Right hindlimb (tissue), 1 donor: ENCODE measurements at regions not wholly inside any gene's neighbourhood (a gene's known extent, or its start where the extent isn't known, plus 50 kb on each side); places are given as distances from the start of the nearest gene placed in this dataset.

ENCODE experiments used
- DNase-seq: peaks from one replicate; pipeline ENCODE4 v3.0.0-alpha.2; 2018

DNA sequence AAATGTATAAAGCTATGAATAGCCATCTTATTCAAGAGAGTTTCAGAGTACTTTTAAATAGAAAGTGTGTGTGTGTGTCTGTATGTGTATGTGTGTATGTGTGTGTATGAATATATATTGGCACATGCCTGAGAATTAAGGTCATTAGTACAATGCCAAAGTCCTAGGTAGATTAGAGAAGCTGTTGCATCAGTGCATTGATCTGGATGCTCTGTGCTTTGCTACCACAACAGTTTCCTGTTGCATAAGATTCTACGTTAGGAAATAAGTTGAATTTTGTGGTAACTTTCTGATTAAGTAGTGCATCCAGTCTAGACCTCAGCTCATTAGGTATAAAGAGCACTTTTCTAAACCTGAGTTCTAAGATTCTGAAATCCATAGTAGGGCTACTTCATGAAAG, 1102.8 kb upstream of the KLHL29 start:
- no peak for DNase-seq

DNA sequence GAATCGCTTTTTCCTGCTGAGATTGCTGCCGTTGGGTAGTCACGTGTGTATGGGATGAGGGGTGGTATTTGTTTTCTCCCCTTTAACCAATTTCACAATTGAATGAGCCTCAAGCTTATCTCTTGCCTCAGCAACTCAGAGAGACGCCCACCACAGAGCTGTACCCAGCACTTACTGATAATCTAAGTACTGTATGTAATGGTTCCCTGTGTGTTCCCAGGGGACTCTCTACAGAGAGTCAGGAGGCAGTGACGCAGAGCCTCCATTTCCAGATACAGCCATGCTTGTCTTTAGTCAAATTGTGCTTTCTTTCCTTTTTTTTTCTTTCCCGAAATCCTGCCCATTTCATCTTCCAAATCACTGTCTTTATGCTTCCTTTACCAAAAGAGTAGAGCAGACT, 1102.1 kb upstream of the KLHL29 start:
- DNase-seq = no peak

DNA sequence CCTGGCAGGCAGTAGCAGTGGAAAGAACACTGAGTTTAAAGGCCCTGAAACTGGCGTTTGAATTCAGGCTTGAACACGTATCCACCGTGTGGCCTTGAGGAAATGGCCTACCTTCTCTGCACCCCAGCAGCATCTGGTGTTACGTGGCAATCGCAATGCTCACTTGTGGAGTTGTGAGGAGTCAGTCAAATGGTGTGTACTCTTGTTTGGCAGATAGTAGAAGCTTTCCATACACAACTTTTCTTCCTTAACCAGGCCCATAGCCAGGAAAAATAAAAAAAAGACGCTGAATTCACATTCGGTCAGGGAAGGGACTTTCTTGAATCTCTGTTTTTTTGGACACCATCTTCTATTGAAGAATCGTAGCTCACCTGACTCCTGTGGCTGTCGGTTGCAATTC, 1101.5 kb upstream of the KLHL29 start:
- DNase-seq = peak; percentile 14

DNA sequence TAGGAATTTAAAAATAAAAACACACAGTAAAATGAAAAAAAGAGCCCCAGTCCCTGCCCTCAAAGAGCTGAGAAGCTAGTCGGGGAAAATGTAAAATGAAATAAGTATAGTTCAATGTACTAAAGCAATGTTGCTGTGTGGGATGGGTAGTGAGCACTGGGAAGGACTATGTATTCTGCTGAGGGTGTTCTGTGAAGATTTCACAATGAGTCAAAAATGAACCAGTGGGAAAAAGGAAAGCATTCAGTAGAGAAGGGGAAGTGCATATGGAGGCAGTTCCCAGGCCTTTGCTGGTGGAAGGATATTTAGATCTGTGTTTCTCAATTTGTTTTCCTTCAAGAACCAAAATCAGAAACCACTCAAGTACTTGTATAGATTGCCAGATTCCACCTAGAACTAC, 1094.7 kb upstream of the KLHL29 start:
- DNase-seq = no peak

DNA sequence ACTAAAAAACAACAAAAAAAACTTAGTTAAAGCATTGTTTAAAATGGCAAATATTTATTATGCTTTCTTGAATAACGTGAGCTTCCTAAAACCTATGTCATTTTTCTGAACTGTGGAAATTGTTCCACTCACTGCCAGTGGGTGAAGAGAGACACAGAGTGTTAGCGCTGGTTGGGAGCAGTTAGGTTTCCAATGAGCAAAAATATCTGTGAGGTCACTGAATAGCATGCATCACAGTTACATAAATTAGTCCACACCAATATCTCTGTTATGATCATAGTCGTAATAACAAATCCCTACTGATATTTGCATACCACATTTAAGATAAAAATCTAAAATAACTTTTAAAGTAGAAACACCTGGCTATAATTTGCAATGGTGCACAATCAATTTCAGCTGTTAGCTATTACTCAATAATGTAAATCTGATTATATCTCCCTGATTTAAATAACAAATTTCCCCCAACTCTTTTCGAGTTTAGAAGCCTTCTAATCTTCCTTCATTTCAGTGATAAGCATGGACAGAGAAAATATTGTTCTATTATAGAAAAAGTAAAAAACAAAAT, 1094.0 kb upstream of the KLHL29 start:
- DNase-seq = no peak

DNA sequence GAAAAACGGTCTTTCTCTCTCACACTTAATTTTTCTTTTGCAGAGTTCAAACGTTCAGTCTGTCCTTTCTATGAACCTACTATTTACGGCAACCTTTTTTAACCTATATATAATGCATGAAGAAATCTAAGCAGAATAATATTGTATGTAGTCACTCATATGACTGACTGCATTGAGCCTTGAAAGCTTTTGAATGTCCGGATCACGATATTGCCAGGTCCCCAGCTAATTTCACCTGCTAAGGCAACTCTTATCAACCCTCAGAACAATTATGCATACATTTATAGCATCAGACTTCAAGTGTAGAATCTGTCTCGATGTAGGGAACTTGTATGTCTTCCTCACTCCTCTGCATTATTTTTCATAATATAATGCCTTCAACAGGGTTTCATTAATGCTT, 1083.8 kb upstream of the KLHL29 start:
- no peak for DNase-seq

DNA sequence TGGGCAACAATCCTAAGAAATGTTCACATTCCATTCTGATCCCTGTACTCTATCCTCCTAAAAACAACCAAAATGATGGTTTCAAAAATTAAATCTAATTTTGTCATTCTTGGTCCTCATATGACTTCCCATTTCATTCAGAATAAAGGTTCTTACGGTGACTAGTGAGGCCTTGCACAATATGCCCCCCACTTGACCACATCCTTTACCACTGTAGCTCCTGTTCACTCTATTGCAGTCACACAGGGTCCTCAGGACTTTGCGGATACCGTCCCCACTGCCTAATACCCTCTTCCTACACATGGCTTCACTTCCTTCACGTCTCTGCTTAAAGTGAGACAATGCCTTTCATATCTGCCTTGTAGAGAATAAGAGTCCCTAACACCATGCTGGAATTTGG, 1058.7 kb upstream of the KLHL29 start:
- no peak for DNase-seq

DNA sequence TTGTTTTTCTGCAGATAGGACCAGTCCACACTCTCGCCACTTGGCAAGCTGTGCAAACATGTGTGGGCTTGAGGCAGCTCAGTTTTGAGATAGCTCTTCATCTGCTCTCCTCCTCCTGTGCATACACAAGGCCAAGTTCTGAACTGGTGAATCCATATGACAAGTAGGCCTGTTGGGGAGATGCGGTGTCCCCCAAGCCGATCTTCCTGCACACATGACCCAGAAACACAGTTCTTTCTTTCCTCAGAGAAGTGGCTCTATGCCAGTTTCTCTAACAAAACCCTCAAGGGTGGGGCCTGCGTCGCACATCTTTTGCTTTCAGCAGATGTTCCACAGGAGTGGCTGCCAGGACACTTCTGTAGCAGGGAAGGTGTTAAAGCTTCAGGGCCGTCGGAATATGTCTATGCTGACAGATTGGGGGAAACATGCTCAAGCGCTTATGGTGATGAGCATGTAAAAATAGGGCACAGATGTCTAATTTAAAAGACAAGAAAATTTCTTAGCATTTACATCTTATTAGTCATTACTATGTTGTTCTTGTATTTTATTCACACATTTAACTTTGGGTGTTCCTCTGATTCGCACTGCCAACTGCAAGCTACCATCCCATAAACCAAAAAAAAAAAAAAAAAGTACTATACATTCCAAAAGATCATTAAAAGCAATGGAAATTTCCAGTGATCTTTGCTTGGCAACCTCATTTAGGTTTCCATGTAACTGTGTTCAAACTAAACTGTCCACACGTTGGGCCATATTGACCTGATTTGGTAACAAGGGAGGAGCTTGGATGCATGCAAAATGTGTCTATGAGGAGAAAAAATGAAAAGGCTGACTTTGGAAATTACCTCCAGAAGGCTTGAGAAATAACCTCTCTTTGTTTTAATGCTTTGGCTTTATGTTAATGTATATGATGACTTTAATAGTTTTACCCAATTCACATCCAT, 1055.5 kb upstream of the KLHL29 start:
- DNase-seq = peak; percentile 73

DNA sequence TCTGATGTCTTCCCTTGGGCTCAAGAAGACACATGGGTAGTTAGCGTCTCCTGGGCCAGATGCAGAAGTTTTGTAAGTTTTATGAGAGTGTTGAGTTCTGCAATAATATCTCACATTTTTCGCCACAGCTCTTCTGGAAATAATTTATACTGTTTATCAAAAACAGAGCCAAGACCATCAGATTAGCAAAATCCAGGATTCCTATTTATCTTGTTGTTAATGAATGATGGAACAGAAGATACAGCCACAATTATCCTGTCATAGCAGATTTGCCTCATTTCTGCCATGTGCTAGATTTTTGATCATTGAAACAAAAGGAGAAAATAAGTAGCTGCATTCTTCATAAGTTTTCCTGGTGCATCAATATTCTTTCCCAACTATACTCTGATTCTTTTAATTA, 1048.6 kb upstream of the KLHL29 start:
- no peak for DNase-seq

DNA sequence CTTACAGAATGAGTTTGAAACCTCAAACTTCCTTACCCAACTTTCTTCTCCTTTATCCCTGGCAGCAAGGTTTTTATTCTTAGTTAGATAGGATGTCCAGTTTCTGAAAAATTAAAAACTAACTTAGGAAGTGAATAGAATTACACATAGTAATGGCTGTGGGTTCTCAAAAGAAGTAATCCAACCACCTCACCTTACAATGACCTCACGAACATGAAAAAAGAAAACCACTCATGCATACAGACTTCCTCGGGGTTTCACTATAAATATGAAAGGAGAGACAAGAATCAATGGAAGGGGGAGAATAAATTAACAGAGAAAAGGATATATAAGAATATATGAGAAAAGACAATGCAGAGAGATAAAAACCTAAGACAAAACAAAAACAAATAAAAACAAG, 1044.3 kb upstream of the KLHL29 start:
- no peak for DNase-seq

DNA sequence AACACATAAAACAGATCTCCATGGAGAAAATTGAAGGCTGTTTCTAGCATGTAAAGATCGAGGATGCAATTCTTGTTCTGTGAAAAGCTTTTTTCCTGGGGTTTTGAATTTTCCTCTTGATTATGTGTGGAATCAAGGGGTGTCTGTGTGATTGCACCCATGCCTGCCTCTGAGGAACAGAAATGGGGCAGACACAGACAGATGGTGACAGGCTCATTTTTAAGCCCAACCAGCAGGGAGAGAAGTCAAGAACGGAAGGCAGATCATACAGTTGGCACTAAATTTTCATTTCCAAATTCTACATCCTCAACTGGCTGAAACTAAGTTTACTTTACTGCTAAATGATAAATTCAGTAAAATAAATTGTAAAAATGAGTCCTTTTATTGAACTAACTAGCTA, 1037.7 kb upstream of the KLHL29 start:
- DNase-seq = no peak

DNA sequence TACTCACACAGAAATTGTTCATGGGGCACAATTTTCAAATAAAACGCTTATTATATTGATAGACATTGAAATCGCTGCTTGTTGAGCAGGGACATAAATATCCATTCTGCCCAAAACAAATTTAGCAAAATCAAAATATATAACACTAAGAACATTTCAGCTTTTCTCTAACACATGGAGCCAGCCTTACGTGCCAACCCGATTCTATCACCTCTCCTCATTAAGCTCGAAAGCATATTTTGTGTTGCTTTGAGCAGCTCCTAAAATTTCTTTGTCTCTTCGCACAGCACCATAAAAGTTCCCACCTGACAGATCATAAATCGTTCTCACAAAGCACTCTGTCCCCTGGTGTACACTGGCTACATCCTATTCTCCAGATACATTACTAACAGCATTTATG, 1034.4 kb upstream of the KLHL29 start:
- no peak for DNase-seq

DNA sequence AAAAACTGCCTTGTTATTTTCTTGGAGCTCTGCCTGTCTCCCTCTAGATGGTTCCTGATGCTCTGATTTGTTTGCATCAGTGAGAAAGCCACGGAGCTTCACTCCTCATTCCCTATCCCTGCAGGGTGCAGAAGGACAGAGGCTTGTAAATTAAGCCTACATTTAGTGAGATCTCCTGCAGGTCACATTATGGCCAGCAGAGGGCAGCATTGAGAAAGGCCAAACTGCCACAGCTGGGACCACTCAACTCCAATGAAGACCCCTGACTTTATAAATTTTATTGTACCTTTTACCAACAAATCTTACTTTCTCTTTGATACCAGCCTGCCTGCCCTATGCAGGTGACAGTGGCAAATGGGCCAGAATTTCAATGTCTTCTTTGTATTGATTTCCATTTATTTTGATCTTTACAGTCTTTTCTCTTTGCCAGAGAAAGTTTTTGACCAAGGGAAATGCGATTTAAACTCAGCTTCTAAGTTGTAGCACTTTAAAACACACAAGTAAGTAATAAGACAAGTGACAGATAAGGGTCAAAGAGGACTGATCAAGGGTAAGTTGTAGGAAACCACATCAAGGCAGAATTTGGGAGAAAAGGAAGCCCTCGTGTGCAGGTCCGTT, 1029.1 kb upstream of the KLHL29 start:
- peak; percentile 47 for DNase-seq

DNA sequence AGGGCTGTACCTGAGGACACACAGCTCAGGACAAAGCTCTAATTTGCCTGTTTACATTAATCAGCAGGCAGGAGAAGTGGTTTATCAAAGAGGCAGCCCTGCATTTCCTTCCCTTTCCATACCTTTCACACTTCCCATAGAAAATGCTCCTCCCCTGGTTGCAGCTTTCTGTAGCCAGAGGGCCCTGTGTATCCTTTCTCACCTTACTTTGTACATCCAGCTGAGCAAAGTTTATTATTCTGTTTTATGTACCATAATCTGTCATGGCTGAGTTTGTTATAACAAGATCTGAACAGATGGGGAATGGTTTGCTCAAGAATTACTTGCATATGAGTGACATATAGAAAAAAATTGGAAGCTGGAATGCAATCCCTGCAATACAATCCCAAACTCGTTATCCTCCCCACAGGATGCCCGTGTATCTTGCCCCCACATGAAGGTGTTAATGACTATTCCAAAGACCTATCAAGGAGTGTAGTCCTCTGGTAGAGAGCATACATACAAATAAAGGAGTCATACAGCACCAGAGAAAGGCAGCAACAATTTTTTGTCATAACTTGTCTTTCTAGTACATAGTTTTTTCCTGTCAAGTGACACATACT, 1025.8 kb upstream of the KLHL29 start:
- no peak for DNase-seq

DNA sequence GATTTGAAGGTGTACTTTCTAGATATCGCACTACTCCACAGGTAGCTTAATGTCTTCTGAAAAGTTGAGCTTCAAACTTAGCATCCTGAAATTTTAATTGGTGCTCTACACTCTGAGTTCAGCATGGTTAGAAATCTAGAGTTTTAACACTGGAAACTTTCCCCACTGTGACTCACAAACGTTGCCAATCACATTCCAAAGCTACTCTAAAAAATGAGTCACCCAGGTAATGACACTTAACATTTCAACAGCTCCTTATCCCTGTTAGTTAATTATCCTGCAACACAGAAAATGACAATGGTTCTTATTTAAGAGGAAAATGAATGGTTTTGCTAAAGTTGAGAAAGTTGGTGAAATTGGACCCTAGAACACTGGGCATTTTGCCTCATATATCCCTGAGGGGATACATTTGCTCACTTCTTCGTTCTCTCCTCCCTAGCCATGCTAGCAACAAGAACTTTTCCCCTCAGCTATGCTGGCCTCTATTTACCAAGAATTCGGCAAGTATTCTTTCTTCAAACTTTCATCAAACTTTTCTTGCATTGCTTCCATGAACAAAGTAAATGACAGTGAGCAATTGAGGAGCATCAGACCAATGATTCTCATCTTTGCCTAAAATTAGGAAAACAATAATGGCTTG, 1024.1 kb upstream of the KLHL29 start:
- DNase-seq = no peak

DNA sequence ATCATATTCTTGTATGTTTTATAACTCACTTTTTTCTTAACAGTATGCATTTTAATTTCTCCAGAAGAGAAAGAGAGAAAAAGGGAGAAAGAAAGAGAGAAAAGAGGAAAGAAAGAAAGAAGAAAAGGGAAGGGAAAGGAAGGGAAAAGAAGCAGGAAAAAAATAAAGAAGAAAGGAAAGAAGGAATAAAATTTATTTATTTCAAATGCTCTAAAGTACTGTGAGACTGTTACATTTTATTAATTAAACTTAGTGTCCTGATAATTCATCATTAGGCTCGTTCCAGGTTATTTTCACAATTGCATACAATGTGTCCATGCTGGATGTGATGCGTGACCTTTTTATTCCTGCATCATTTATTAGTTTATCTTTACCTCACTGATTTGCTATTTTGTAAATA, 1023.4 kb upstream of the KLHL29 start:
- no peak for DNase-seq

DNA sequence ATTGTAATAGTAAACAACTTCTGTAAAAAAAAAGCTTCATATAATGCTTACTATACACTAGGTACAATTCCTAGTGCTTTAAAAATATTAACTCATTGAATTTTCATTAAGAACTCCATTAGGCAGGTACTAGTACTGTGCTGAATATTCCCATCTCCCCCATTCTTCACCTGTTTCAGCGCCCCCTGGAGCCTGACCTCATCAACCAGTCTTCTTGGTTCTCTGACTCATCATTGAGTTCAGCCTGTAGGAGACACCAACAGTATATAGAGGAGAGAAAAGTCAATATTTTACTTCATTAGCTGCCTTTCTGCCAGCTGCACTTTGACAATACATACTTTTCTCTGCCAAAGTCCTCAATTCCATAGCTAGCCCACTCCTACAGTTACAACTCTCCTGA, 1009.9 kb upstream of the KLHL29 start:
- no peak for DNase-seq

DNA sequence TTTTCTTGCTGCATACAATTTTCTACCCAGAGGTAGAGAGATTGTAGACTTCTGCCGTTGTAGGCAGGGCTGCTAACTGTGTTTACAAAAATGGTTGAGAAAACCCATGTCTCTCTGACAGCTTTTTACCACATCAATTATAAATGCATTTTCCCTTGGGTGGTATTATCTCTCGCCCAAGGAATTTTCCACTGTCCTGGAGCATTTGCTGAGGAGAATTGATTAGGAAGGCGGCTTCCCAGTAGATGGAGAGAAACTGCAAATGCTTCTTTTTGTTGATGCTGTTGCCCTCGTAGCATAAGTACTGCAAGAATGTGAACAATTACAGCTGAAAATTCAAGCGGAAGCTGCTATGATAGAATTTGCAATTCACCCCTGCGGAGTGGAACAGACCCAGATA, 1007.7 kb upstream of the KLHL29 start:
- no peak for DNase-seq

DNA sequence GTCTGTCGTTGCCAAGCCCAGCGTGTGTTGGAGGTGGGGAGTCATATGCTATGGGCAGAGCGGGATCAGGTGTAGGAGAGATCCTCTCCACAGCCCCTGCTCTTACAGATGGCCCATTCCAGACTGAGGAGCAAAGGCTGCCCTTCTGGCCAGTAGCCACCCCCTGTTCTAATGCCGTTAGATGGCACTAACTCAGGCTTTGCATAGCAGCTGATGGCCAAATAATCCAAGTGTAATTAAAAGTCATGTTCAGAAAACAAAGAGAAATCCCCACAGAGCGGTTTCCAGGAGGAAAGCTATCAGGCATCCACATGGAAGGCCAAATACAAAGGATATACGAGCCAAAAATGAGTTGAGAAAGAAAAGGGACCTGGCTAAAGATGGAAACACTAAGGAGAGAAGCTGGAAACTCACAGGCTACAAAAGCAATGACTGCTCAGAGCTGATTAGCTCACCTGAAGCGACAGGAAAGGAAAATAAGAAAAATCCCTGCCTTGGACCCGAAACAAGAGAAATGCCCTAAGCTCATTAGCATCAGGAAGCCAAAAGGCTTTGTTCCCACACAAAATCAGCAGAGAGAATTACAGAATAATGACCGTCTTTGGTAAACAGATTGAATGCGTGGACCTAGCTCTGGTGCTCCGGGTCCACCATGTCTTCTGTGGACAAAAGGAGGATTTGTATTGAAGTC, 1002.4 kb upstream of the KLHL29 start:
- no peak for DNase-seq

DNA sequence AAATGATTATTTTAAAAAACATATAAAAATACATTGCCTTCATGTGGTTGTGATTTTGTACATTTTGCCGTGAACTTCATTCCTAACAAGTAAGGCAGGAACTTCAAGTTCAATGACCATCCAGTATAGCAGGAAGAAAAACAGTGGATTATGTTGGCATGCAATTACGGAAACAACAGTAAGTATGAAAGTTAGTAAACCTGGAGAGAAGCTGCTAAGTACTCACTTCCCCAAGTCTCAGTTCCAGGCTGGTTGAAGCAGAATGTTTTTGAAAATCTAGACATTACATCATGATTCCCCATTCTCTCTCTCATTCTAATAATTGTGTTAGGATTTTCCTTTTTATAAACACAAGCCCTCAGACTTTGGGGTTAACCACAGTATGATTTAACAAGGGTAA, 987.1 kb upstream of the KLHL29 start:
- no peak for DNase-seq

DNA sequence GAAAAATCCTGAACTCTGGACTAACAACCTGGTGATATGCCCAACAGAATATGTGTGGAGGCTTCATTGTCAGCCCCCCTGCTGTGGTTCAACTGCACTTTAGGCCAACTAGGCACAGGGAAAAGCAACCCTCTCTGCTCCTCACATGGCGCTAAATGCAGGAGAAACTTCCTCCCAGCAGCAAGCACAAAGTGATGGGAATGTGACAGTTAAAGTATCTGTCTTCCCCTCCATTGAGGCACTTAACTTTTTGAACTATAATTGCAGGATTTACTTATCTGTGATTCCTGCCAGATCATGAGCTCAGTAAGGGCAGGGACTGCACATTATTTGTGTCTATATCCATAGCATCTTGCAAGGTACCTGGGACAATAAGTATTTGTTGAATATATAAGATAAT, 981.2 kb upstream of the KLHL29 start:
- DNase-seq = no peak

DNA sequence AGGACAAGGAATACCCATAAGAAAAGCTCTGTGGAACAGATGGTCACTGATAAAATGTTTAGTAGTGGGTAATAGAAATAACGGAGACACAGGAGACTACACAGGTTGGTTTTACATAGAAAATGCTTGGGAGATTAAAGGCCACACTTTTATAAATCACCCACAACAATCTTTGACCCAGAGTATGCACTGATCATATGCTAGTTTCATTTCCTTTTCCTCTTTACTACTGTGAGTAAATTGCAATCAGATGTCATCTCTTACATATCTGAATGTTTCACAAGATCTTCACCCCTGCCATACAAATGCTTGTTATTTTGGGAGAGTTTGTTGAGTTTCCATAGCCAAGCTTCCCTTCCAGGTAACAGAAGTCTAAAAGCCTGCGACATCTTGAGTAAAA, 978.4 kb upstream of the KLHL29 start:
- no peak for DNase-seq

DNA sequence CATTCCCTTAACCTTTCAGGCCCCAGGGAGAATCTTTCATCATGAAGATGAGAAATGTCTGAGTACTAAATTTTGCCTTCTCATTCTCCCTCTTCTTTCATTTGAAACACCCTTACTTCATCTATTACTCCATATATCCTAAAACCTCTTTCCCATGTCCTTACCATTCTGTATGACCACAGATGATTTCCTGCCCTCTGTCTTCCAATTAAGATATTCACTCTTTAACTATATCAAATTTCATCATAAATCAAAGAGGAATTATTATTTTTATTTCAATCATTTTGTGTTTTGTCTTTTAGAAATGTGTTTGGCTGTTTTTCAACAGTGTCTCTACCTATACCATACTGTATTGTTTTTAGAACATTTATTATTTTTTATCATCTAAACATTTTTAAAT, 964.9 kb upstream of the KLHL29 start:
- no peak for DNase-seq
